ENCODE measurements at regions not wholly inside any gene's neighbourhood (a gene's known extent, or its start where the extent isn't known, plus 50 kb on each side); places are given as distances from the start of the nearest gene placed in this dataset.

GRCh38 chr9:82895822-82896110 lies 167.2 kb downstream of the RASEF start:
- Histone ChIP-seq H3K4me2 (ENCODE audit: insufficient read depth, insufficient read length, low read length) (no peak overlapping the region), H4K20me1 (ENCODE audit: control insufficient read depth, insufficient read depth, insufficient read length) (no peaks in the 10 kb centered on the region), H3K9me3 (ENCODE audit: control insufficient read depth, low read depth, low read length) (no peaks in the 10 kb centered on the region), H3K27me3 (ENCODE audit: insufficient read depth, low read length) (no peaks in the 10 kb centered on the region), H2BK5ac (ENCODE audit: insufficient read length, low read length) (no peak overlapping the region), H3K14ac (ENCODE audit: insufficient read depth, low read length) (no peak overlapping the region), H2BK15ac (ENCODE audit: low read depth, low read length) (no peak overlapping the region), H3K4ac (ENCODE audit: low read depth, low read length) (no peak overlapping the region), H2AFZ (ENCODE audit: low read length) (no peak overlapping the region), H3T11ph (ENCODE audit: low read length) (no peak overlapping the region), H3K27ac (ENCODE audit: insufficient read length, low read depth, low read length) (no peak overlapping the region), H2BK20ac (ENCODE audit: low read depth, low read length, poor library complexity, severe bottlenecking) (no peak overlapping the region), H3K18ac (ENCODE audit: insufficient read length, low read depth, low read length) (no peak overlapping the region), H2AK5ac (ENCODE audit: insufficient read length, low read length) (no peak overlapping the region), H4K8ac (replicated peaks; ENCODE audit: insufficient read length, low read depth, low read length) (no peak overlapping the region), H3K23me2 (ENCODE audit: insufficient read length, low read depth, low read length, poor library complexity, severe bottlenecking) (no peaks in the 10 kb centered on the region), H3K56ac (ENCODE audit: insufficient read length, low read depth, low read length) (no peak overlapping the region), H4K5ac (ENCODE audit: insufficient read length, low read depth, low read length) (no peak overlapping the region), H3K9ac (ENCODE audit: extremely low read depth, insufficient read length, low read length) (no peak overlapping the region), H4K91ac (ENCODE audit: insufficient read length, low read depth, low read length) (no peak overlapping the region), H3K79me2 (ENCODE audit: insufficient read depth, low read length) (no peaks in the 10 kb centered on the region), H2BK12ac (ENCODE audit: insufficient read length, low read depth, low read length) (no peak overlapping the region), H3K23ac (ENCODE audit: insufficient read length, low read depth, low read length) (no peak overlapping the region), H3K4me1 (ENCODE audit: insufficient read depth, low read length) (peaks cover 5% of the 10 kb centered on the region; the same call in 1 of the 2 replicates), H2BK120ac (ENCODE audit: low read depth, low read length, poor library complexity, severe bottlenecking) (no peak overlapping the region), H3K79me1 (ENCODE audit: insufficient read depth, low read depth, low read length, poor library complexity, severe bottlenecking) (no peaks in the 10 kb centered on the region)
- no peak for DNase-seq
- Mint-ChIP-seq H3K4me3 (no peak overlapping the region), H3K4me1 (peaks cover 7 to 19% of the 10 kb centered on the region in 2 experiments; a peak in 3 of 4 replicates), H3K27ac (no peak overlapping the region), H3K36me3 (ENCODE audit: insufficient read depth in 1 of 3, low read depth in 3 of 3) (peaks cover 4 to 11% (median 9%) of the 10 kb centered on the region in 3 experiments; a peak in 5 of 7 replicates), H3K9me3 (peaks cover 0 to 9% of the 10 kb centered on the region in 2 experiments; a peak in 2 of 5 replicates), H3K27me3 (ENCODE audit: low read depth) (no peaks in the 10 kb centered on the region)
- TF ChIP-seq, protein P1, sequence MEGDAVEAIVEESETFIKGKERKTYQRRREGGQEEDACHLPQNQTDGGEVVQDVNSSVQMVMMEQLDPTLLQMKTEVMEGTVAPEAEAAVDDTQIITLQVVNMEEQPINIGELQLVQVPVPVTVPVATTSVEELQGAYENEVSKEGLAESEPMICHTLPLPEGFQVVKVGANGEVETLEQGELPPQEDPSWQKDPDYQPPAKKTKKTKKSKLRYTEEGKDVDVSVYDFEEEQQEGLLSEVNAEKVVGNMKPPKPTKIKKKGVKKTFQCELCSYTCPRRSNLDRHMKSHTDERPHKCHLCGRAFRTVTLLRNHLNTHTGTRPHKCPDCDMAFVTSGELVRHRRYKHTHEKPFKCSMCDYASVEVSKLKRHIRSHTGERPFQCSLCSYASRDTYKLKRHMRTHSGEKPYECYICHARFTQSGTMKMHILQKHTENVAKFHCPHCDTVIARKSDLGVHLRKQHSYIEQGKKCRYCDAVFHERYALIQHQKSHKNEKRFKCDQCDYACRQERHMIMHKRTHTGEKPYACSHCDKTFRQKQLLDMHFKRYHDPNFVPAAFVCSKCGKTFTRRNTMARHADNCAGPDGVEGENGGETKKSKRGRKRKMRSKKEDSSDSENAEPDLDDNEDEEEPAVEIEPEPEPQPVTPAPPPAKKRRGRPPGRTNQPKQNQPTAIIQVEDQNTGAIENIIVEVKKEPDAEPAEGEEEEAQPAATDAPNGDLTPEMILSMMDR (conservative IDR thresholded peaks at IDR 0.05): no peak
- no CpG with 5 or more reads among the region's 1 CpG for WGBS (ENCODE audit: extremely low coverage, insufficient read length, low lambda C conversion rate)
